ENCODE measurements at regions not wholly inside any gene's neighbourhood (a gene's known extent, or its start where the extent isn't known, plus 50 kb on each side); places are given as distances from the start of the nearest gene placed in this dataset.

- Histone ChIP-seq H3K36me3 (no peaks in the 10 kb centered on the region), H3K27ac (no peak overlapping the region), H3K9me3 (replicated peaks) (no peaks in the 10 kb centered on the region), H3K4me3 (no peak overlapping the region), H3K27me3 (replicated peaks) (no peaks in the 10 kb centered on the region), H3K4me1 (replicated peaks) (no peaks in the 10 kb centered on the region)
- no peak for DNase-seq (ENCODE audit: low read depth in 1 of 2, low spot score in 2 of 2)
Observed at GRCh38 chr3:68428495-68428894, 503.9 kb downstream of the TAFA4 start.

- no peak for DNase-seq (ENCODE audit: low read depth in 1 of 2, low spot score in 2 of 2)
- Histone ChIP-seq H3K4me1 (replicated peaks) (no peaks in the 10 kb centered on the region), H3K27me3 (replicated peaks) (no peaks in the 10 kb centered on the region), H3K4me3 (no peak overlapping the region), H3K36me3 (no peaks in the 10 kb centered on the region), H3K9me3 (replicated peaks) (no peaks in the 10 kb centered on the region), H3K27ac (no peak overlapping the region)
Observed at GRCh38 chr3:68424796-68425460, 507.4 kb downstream of the TAFA4 start.

- no peak for DNase-seq (ENCODE audit: low read depth in 1 of 2, low spot score in 2 of 2)
- Histone ChIP-seq H3K4me1 (replicated peaks) (no peaks in the 10 kb centered on the region), H3K4me3 (no peak overlapping the region), H3K36me3 (no peaks in the 10 kb centered on the region), H3K27ac (no peak overlapping the region), H3K9me3 (replicated peaks) (no peaks in the 10 kb centered on the region), H3K27me3 (replicated peaks) (no peaks in the 10 kb centered on the region)
Observed at GRCh38 chr3:68408626-68409025, 523.7 kb downstream of the TAFA4 start.

GRCh38 chr3:68403741-68404140, 528.6 kb downstream of the TAFA4 start:
- Histone ChIP-seq H3K36me3 (no peaks in the 10 kb centered on the region), H3K4me1 (replicated peaks) (no peaks in the 10 kb centered on the region), H3K9me3 (replicated peaks) (no peaks in the 10 kb centered on the region), H3K27ac (no peak overlapping the region), H3K4me3 (no peak overlapping the region), H3K27me3 (replicated peaks) (no peaks in the 10 kb centered on the region)
- no peak for DNase-seq (ENCODE audit: low read depth in 1 of 2, low spot score in 2 of 2)

- Histone ChIP-seq H3K4me3 (no peak overlapping the region), H3K9me3 (replicated peaks) (no peaks in the 10 kb centered on the region), H3K4me1 (replicated peaks) (no peaks in the 10 kb centered on the region), H3K27me3 (replicated peaks) (no peaks in the 10 kb centered on the region), H3K27ac (no peak overlapping the region), H3K36me3 (no peaks in the 10 kb centered on the region)
- no peak for DNase-seq (ENCODE audit: low read depth in 1 of 2, low spot score in 2 of 2)
Observed at GRCh38 chr3:68402235-68402918, 530.0 kb downstream of the TAFA4 start.

- Histone ChIP-seq H3K9me3 (replicated peaks) (no peaks in the 10 kb centered on the region), H3K27ac (no peak overlapping the region), H3K36me3 (no peaks in the 10 kb centered on the region), H3K4me1 (replicated peaks) (no peaks in the 10 kb centered on the region), H3K4me3 (no peak overlapping the region), H3K27me3 (replicated peaks) (no peaks in the 10 kb centered on the region)
- no peak for DNase-seq (ENCODE audit: low read depth in 1 of 2, low spot score in 2 of 2)
Observed at GRCh38 chr3:68378631-68379030, 553.7 kb downstream of the TAFA4 start.

- Histone ChIP-seq H3K27me3 (replicated peaks) (no peaks in the 10 kb centered on the region), H3K27ac (no peak overlapping the region), H3K4me3 (no peak overlapping the region), H3K9me3 (replicated peaks) (no peaks in the 10 kb centered on the region), H3K4me1 (replicated peaks) (no peaks in the 10 kb centered on the region), H3K36me3 (no peaks in the 10 kb centered on the region)
- no peak for DNase-seq (ENCODE audit: low read depth in 1 of 2, low spot score in 2 of 2)
Observed at GRCh38 chr3:68373727-68374126, 558.6 kb downstream of the TAFA4 start.

- Histone ChIP-seq H3K36me3 (no peaks in the 10 kb centered on the region), H3K4me3 (no peak overlapping the region), H3K9me3 (replicated peaks) (no peaks in the 10 kb centered on the region), H3K27ac (no peak overlapping the region), H3K4me1 (replicated peaks) (no peaks in the 10 kb centered on the region), H3K27me3 (replicated peaks) (no peaks in the 10 kb centered on the region)
- DNase-seq (ENCODE audit: low read depth in 1 of 2, low spot score in 2 of 2): no peak
Observed at GRCh38 chr3:68363796-68364195, 568.6 kb downstream of the TAFA4 start.

GRCh38 chr3:68360492-68360891, 571.9 kb downstream of the TAFA4 start:
- H3K36me3 ChIP-seq: no peaks in the 10 kb centered on the region
- no peaks in the 10 kb centered on the region for H3K4me1 ChIP-seq (replicated peaks)
- H3K9me3 ChIP-seq (replicated peaks): no peaks in the 10 kb centered on the region
- no peak overlapping the region for H3K27ac ChIP-seq
- H3K27me3 ChIP-seq (replicated peaks): no peaks in the 10 kb centered on the region
- DNase-seq (ENCODE audit: low read depth in 1 of 2, low spot score in 2 of 2): no peak
- no peak overlapping the region for H3K4me3 ChIP-seq

- H3K9me3 ChIP-seq (replicated peaks): no peaks in the 10 kb centered on the region
- no peaks in the 10 kb centered on the region for H3K4me1 ChIP-seq (replicated peaks)
- DNase-seq (ENCODE audit: low read depth in 1 of 2, low spot score in 2 of 2): no peak
- no peaks in the 10 kb centered on the region for H3K27me3 ChIP-seq (replicated peaks)
- H3K27ac ChIP-seq: no peak overlapping the region
- no peak overlapping the region for H3K4me3 ChIP-seq
- no peaks in the 10 kb centered on the region for H3K36me3 ChIP-seq
Observed at GRCh38 chr3:68345781-68346180, 586.6 kb downstream of the TAFA4 start.

- no peak for DNase-seq (ENCODE audit: low read depth in 1 of 2, low spot score in 2 of 2)
- H3K27me3 ChIP-seq (replicated peaks): no peaks in the 10 kb centered on the region
- H3K27ac ChIP-seq: no peak overlapping the region
- H3K36me3 ChIP-seq: no peaks in the 10 kb centered on the region
- H3K4me1 ChIP-seq (replicated peaks): no peaks in the 10 kb centered on the region
- H3K4me3 ChIP-seq: no peak overlapping the region
- no peaks in the 10 kb centered on the region for H3K9me3 ChIP-seq (replicated peaks)
Observed at GRCh38 chr3:68342426-68342825, 589.9 kb downstream of the TAFA4 start.

GRCh38 chr3:68336042-68336441, 596.3 kb downstream of the TAFA4 start:
- H3K9me3 ChIP-seq (replicated peaks): no peaks in the 10 kb centered on the region
- no peak for DNase-seq (ENCODE audit: low read depth in 1 of 2, low spot score in 2 of 2)

GRCh38 chr3:68334367-68334986, 597.9 kb downstream of the TAFA4 start:
- Histone ChIP-seq H3K4me3 (no peak overlapping the region), H3K36me3 (no peaks in the 10 kb centered on the region), H3K9me3 (replicated peaks) (no peaks in the 10 kb centered on the region), H3K4me1 (replicated peaks) (no peaks in the 10 kb centered on the region), H3K27ac (no peak overlapping the region), H3K27me3 (replicated peaks) (no peaks in the 10 kb centered on the region)
- DNase-seq (ENCODE audit: low read depth in 1 of 2, low spot score in 2 of 2): no peak

More at GRCh38 chr3:68336042-68336441, 596.3 kb downstream of the TAFA4 start:
- Histone ChIP-seq H3K4me3 (no peak overlapping the region), H3K4me1 (replicated peaks) (no peaks in the 10 kb centered on the region), H3K27me3 (replicated peaks) (no peaks in the 10 kb centered on the region), H3K36me3 (no peaks in the 10 kb centered on the region), H3K27ac (no peak overlapping the region)

GRCh38 chr3:68328049-68328448, 604.3 kb downstream of the TAFA4 start:
- Histone ChIP-seq H3K4me3 (no peak overlapping the region), H3K27me3 (replicated peaks) (no peaks in the 10 kb centered on the region), H3K27ac (no peak overlapping the region), H3K36me3 (no peaks in the 10 kb centered on the region), H3K4me1 (replicated peaks) (no peaks in the 10 kb centered on the region), H3K9me3 (replicated peaks) (no peaks in the 10 kb centered on the region)
- DNase-seq (ENCODE audit: low read depth in 1 of 2, low spot score in 2 of 2): no peak

Measured in SJSA1 (cell line).